Embryonic facial prominence (tissue), 1 donor: ENCODE measurements at regions not wholly inside any gene's neighbourhood (a gene's known extent, or its start where the extent isn't known, plus 50 kb on each side); places are given as distances from the start of the nearest gene placed in this dataset.

ENCODE experiments used
- DNase-seq: peaks from one replicate; pipeline ENCODE4 v3.0.0-alpha.2; 2016; ENCODE audit errors: extremely low spot score

- DNase-seq: no peak
Observed at GRCh38 chr16:88319116-88319965, 63.4 kb upstream of the ZNF469 start.

DNA sequence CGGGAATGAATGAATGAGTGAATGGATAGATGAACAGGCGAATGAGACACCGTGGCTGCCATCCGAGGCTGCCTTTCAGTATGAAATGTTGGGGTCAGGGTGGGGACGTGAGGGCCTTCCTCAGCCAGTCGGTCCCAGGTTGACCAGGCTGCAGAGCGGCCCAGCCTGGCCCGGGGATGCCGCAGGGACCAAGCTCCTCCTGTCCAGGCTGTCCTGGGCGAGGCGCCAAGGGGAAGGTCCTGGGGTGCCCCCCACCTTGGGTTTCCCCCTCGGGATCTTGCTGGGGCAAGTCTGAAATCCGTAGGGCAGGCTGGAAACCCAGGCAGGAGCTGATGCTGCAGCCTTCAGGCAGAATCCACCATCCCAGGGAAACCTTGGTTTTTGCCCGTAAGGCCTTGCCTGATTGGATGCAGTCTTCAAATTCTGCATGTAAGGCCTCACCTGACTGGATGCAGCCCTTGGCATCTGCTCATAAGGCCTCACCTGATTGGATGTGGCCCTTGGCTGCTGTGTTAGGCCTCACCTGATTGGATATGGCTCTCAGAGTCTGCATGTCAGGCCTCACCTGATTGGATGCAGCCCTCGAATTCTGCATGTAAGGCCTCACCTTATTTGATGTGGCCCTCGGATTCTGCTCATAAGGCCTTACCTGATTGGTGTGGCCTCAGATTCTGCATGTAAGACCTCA is 61.7 kb upstream of the ZNF469 start:
- DNase-seq: no peak

- no peak for DNase-seq
Observed at GRCh38 chr16:88321635-88322499, 60.9 kb upstream of the ZNF469 start.

DNA sequence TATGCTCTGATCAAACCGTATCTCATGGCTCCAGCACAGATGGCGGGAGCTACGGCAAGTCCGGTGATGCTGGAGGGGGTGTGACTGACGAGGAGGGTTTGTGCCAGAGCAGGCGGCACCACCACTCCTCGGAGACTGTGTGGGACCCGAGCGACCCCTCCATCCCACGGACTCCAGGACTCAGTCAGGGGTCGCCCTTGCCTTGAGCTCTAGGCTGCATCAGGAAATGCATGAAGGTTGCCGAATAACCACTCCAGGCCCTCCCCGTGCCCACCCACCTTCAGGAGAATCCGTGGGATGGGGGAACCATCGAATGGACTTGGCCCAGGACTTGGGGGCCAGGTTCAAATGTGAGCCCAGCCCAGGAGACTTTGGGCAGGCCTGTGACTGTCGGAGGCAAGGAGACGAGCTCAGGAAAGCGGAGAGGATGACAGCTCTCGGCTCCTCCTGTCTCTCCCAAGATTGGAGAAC is 60.2 kb upstream of the ZNF469 start:
- DNase-seq: no peak

DNA sequence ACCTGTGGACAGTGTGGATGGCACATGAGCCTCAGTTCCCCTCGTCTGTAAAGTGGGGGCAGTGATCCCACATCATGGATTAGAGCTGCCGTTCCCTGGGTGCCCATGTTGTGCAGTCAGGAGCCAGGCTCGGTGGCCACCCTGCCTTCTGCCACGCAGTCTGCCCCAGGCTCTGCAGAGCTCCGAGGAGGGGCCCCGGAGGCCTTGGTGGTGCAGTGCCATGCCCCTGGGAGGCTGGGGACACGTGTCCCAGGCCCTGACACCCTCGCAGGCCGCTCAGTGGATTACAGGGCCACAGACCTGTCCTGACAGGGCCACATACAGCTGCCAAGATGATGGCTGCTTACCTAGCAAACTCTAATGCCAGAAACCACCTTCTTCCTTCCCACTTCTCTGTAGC is 59.7 kb upstream of the ZNF469 start:
- DNase-seq: no peak

- DNase-seq: no peak
Observed at GRCh38 chr16:88323546-88324330, 59.0 kb upstream of the ZNF469 start.

DNA sequence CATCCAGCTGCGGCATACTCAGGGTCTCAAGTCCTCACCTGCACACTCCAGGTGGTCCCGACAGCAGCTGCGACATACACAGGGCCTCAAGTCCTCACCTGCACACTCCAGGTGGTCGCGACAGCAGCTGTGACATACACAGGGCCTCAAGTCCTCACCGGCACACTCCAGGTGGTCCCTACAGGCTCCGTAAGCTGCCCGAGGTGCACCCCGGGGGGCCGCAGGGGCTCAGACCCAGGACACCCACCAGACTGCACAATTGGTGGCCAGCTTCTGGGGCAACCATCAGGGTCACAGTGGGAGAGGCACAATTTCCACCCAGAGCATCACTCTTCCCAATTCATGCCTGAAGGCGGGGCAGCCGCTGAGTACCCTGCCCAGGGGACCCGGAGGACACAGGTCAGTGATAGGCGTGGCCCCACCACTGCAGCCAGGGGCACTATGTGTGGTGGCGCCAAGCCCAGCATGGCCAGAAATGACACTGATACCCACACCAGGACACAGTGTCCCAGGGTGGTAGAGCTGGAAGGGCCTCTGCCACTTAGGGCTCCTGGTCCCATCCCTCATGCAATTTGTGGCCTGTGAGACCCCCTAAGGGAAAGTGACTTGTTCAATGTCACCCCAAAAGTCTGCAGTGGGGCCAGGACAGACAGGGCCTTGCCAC is 57.5 kb upstream of the ZNF469 start:
- DNase-seq: no peak

GRCh38 chr16:88325976-88326375 is 56.8 kb upstream of the ZNF469 start:
- no peak for DNase-seq

GRCh38 chr16:88326611-88327485 is 55.9 kb upstream of the ZNF469 start:
- DNase-seq: no peak

GRCh38 chr16:88327561-88328312 is 55.0 kb upstream of the ZNF469 start:
- no peak for DNase-seq

DNA sequence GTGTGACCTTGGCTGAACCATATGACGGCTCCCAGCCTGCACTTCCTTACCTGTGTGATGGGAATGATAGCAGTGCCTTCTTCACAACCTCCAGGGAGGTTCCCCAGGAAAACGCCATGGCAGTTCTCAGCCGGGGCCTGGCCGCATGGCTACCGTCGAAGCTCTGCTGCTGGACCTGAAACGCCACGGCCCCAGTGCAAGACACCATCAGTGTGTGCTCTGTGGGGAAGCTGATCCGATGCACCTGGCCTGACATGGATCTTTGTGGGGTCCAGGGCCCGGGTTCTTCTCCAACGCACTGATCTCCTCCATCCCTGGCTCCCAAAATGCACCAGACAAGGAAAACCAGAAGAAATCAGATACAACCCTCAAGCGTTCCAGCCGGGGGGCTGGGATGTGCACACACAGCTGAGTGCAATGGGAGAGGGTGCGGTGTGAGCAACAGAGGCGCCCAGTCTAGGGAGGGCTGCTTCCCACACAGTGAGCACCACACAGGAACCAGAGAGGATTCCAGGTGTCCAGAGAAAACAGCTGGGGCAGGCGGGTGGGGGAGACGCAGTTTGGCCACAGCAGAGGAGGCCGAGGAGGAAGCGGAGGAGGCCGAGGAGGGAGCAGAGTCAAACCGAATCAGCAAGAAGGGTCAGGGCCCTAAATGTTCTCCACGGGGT is 54.3 kb upstream of the ZNF469 start:
- no peak for DNase-seq

GRCh38 chr16:88329726-88330700 is 52.7 kb upstream of the ZNF469 start:
- no peak for DNase-seq

DNA sequence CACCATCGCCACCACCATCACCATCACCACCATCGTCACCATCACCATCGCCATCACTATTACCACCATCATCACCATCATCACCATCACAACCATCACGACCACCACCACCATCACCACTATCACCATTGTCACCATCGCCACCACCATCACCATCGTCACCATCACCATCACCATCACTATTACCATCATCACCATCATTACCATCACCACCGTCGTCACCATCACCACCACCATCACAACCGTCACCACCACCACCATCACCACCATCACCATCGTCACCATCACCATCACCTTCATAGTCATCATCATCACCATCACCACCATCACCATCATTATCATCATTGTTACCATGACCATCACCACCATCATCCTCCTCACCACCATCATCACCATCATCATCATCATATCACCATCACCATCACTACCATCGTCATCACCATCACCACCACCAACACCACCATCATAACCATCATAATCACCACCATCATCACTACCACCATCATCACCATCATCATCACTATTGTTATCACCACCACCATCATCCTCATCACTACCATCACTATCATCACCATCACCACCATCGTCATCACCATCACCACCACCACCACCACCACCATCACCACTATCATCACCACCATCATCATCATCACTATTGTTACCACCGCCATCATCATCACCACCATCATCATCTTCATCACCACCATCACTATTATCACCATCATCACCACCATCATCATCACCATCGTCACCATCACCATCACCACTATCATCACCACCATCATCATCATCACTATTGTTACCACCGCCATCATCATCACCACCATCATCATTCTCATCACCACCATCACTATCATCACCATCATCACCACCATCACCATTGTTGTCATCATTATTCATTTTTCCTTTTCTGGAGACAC is 51.5 kb upstream of the ZNF469 start:
- DNase-seq: no peak

DNA sequence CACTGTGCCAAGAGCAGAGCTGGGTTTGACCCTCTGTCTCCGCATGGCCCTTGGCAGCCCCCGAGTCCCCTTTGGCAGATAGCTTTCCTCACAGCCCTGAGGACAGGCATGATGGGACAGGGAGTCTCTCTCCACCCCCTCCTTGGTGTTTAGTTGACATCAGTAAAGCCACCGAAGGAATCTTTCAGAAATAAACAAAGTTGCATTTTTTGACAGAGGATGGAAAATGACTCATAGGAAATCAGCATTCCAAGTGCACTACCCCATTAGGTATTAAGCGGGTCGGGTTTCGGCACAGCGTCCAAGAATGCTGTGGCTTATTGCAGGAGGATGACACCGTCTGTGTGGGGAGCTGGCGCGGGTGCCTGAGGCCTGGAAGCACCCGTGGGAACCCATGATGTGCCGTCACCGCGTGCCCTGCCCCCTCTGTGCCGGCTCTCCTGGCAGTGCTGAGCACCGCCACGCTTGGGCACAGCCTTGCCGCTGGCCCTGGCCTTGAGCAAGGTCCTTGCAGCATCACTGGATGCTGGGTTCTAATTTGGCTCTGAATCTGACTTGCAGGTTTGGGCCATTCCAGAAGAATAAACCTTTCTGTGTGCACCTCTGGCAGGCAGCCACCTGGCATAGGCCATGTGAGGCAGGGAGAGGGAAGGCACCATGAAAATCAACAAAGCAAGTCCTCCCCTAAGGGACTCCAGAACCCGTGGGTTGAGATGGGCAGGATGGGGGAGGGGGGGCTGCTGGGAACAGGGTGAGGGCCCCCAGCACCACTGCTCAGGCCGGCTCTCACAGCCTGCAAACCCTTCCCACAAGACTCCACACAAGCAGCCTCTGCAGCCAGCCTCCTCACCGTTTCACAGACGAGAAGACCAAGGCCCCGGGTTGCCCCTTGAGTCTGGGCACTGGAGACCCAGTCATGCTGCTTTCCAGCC is 50.5 kb upstream of the ZNF469 start:
- peak; percentile 31 for DNase-seq
